Panc1 (cell line): ENCODE measurements at regions not wholly inside any gene's neighbourhood (a gene's known extent, or its start where the extent isn't known, plus 50 kb on each side); places are given as distances from the start of the nearest gene placed in this dataset.

Experiments
- ATAC-seq: fragments of 200-7000 bp; cut with Tn5 transposase; 2 replicates; pipeline ENCODE4 v1.9.1; 2020; ENCODE audit warnings: mild to moderate bottlenecking, moderate library complexity
- BruUV-seq: library from RNA; stranded (reverse); fragments of 400-500 nt; replicated peaks from 2 replicates; lab custom pipeline; 2021; lab: Mats Ljungman, UMichigan
- CTCF ChIA-PET: fragments of 300-600 bp; sonication (Branson Sonifier 250); formaldehyde crosslinking; loops from one replicate; lab custom pipeline; 2022; ENCODE audit warnings: antibody characterized with exemption; lab: Charles Lee
- POLR2A ChIA-PET: fragments of 300-600 bp; sonication (Branson Sonifier 250); formaldehyde crosslinking; loops from one replicate; lab custom pipeline; 2022; ENCODE audit warnings: antibody characterized with exemption; lab: Charles Lee
- DNase-seq: peaks from one replicate; pipeline ENCODE4 v3.0.0-alpha.2; 2010; ENCODE audit warnings: low read depth, low spot score
- H3K27ac ChIP-seq: 2 replicates; pipeline ENCODE4 v1.5.1; 2011; ENCODE audit warnings: mild to moderate bottlenecking, low read length, inconsistent platforms
- H3K27me3 ChIP-seq: fragments of 200-500 bp; sonication (Bioruptor generic); 2 replicates; pipeline ENCODE4 v1.6.0; 2014; ENCODE audit warnings: low read length, inconsistent platforms; ENCODE audit not compliant: control insufficient read depth, insufficient read depth
- H3K36me3 ChIP-seq: fragments of 200-500 bp; sonication (Bioruptor generic); 2 replicates; pipeline ENCODE4 v1.5.1; 2014; ENCODE audit warnings: inconsistent platforms, mild to moderate bottlenecking, low read length, moderate library complexity; ENCODE audit not compliant: control insufficient read depth, insufficient read depth
- H3K4me1 ChIP-seq: 2 replicates; pipeline ENCODE4 v1.5.1; 2011; ENCODE audit warnings: inconsistent platforms, mild to moderate bottlenecking, low read length, moderate library complexity; ENCODE audit not compliant: control insufficient read depth, insufficient read depth
- H3K4me3 ChIP-seq, 2 experiments: 2 replicates each; pipeline ENCODE4 v1.5.1; 2011 to 2012; ENCODE audit warnings: low read depth in 2 of 2, low read length in 2 of 2, mild to moderate bottlenecking in 2 of 2, inconsistent platforms in 1 of 2, moderate library complexity in 1 of 2
- H3K9me3 ChIP-seq: fragments of 200-500 bp; sonication (Bioruptor generic); 2 replicates; pipeline ENCODE4 v1.5.1; 2014; ENCODE audit warnings: low read depth, mild to moderate bottlenecking, inconsistent platforms, low read length, moderate library complexity; ENCODE audit not compliant: control insufficient read depth, insufficient read depth
- POLR2AphosphoS5 ChIP-seq: IDR thresholded peaks from 2 replicates; pipeline ENCODE4 v1.6.1; 2012; ENCODE audit warnings: mild to moderate bottlenecking, low read depth, low read length, moderate library complexity
- SIN3A ChIP-seq: IDR thresholded peaks from 2 replicates; pipeline ENCODE4 v1.6.1; 2012; ENCODE audit warnings: low read depth, mild to moderate bottlenecking, low read length, moderate library complexity, borderline replicate concordance; ENCODE audit not compliant: insufficient read depth
- TCF7L2 ChIP-seq: IDR thresholded peaks from 2 replicates; pipeline ENCODE4 v1.6.1; 2011; ENCODE audit warnings: mild to moderate bottlenecking, low read depth, low read length, inconsistent platforms
- in situ Hi-C: cut with HindIII; loops from 2 replicates; pipeline ENCODE4 v1.10.0; 2016; ENCODE audit warnings: low sequenced_read_pairs, low pct_unique_long_range_greater_than_20kb
- intact Hi-C: fragments of 100-400 bp; cut with micrococcal nuclease; formaldehyde crosslinking; loops from one replicate; pipeline ENCODE4 v1.10.0; 2022; ENCODE audit not compliant: unreplicated experiment
- TF ChIP-seq, protein P1 (sequence below), 2 experiments: IDR thresholded peaks; 2 replicates each; pipeline ENCODE4 v1.6.1; 2011 to 2012; ENCODE audit warnings: low read depth in 2 of 2, control low read depth in 1 of 2, low read length in 1 of 2, mild to moderate bottlenecking in 1 of 2, moderate library complexity in 1 of 2; ENCODE audit not compliant: insufficient read depth in 1 of 2
- TF ChIP-seq, protein P2 (sequence below): fragments of 450-650 bp; IDR thresholded peaks from 2 replicates; pipeline ENCODE4 v1.5.1; 2017; ENCODE audit warnings: mild to moderate bottlenecking

GRCh38 chr21:24945910-24946309 lies 661.4 kb downstream of the MRPL39 start:
- H3K4me1 ChIP-seq = no peaks in the 10 kb centered on the region
- no peaks in the 10 kb centered on the region for H3K27me3 ChIP-seq
- DNase-seq = no peak
- intact Hi-C loops (no loop called here), in situ Hi-C loops (no loop called here)
- BruUV-seq = no TSS peak
- ChIA-PET CTCF (no interaction called here), POLR2A (no interaction called here)
- TF ChIP-seq TCF7L2 (no peak), POLR2AphosphoS5 (no peak), SIN3A (no peak)
- TF ChIP-seq, protein P1, sequence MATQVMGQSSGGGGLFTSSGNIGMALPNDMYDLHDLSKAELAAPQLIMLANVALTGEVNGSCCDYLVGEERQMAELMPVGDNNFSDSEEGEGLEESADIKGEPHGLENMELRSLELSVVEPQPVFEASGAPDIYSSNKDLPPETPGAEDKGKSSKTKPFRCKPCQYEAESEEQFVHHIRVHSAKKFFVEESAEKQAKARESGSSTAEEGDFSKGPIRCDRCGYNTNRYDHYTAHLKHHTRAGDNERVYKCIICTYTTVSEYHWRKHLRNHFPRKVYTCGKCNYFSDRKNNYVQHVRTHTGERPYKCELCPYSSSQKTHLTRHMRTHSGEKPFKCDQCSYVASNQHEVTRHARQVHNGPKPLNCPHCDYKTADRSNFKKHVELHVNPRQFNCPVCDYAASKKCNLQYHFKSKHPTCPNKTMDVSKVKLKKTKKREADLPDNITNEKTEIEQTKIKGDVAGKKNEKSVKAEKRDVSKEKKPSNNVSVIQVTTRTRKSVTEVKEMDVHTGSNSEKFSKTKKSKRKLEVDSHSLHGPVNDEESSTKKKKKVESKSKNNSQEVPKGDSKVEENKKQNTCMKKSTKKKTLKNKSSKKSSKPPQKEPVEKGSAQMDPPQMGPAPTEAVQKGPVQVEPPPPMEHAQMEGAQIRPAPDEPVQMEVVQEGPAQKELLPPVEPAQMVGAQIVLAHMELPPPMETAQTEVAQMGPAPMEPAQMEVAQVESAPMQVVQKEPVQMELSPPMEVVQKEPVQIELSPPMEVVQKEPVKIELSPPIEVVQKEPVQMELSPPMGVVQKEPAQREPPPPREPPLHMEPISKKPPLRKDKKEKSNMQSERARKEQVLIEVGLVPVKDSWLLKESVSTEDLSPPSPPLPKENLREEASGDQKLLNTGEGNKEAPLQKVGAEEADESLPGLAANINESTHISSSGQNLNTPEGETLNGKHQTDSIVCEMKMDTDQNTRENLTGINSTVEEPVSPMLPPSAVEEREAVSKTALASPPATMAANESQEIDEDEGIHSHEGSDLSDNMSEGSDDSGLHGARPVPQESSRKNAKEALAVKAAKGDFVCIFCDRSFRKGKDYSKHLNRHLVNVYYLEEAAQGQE (IDR thresholded peaks at IDR 0.05; ENCODE audit: insufficient read depth in 1 of 2, low read depth in 2 of 2, low read length in 1 of 2) = no peak
- TF ChIP-seq, protein P2, sequence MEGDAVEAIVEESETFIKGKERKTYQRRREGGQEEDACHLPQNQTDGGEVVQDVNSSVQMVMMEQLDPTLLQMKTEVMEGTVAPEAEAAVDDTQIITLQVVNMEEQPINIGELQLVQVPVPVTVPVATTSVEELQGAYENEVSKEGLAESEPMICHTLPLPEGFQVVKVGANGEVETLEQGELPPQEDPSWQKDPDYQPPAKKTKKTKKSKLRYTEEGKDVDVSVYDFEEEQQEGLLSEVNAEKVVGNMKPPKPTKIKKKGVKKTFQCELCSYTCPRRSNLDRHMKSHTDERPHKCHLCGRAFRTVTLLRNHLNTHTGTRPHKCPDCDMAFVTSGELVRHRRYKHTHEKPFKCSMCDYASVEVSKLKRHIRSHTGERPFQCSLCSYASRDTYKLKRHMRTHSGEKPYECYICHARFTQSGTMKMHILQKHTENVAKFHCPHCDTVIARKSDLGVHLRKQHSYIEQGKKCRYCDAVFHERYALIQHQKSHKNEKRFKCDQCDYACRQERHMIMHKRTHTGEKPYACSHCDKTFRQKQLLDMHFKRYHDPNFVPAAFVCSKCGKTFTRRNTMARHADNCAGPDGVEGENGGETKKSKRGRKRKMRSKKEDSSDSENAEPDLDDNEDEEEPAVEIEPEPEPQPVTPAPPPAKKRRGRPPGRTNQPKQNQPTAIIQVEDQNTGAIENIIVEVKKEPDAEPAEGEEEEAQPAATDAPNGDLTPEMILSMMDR = no peak
- no peak overlapping the region for H3K27ac ChIP-seq
- no peaks in the 10 kb centered on the region for H3K9me3 ChIP-seq
- H3K36me3 ChIP-seq = no peaks in the 10 kb centered on the region
- no peak for ATAC-seq
- no peak overlapping the region for H3K4me3 ChIP-seq

DNA sequence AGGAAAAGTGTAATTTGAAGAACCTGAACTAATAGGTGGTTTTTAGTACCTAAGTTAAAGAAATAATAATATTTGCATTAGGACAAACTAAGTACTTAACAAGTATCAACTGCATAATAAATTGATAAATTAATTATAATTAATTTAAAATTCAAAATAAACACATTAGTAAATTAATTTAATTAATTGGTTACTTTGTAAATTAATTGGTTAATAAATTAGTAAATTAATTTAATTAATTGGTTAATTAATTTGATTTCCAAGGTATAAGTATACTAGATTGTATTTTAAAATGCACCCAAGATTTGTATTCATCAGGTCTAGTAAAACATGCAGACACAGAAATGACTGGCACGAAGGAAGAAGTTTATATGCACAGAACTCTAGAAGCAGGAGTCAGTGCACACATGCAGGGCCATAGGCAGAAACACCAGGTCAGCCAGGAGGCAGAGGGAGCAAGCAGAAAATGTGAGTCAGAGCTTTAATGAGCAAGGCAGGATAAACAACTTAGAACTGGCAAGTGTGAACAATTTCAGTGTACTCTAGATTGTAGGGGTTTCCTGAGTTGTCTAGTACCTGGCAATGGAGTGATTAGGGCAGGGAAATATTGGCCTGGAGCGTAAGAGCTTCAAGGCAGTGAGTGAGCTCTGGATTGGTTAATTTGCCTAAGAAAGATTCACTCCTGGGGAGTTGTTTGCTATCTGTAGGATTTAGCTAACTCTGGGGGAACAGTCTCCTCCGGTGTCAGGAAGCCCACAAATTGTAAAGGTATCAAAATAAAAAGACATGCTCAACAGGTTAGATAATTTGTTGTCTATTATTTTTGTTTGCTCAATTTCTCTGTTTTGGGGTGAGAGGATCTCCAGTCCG lies 665.7 kb downstream of the MRPL39 start:
- no peaks in the 10 kb centered on the region for H3K36me3 ChIP-seq
- no peak for DNase-seq
- H3K27ac ChIP-seq = no peak overlapping the region
- H3K4me1 ChIP-seq = no peaks in the 10 kb centered on the region
- no peaks in the 10 kb centered on the region for H3K27me3 ChIP-seq
- H3K9me3 ChIP-seq = no peaks in the 10 kb centered on the region
- intact Hi-C loops (no loop called here), in situ Hi-C loops (no loop called here)
- H3K4me3 ChIP-seq = no peak overlapping the region
- CTCF ChIA-PET = no interaction called here
- ATAC-seq = peak; percentile 62
- TF ChIP-seq, protein P2 = no peak
- no peak for TF ChIP-seq TCF7L2
- POLR2A ChIA-PET = no interaction called here
- no TSS peak for BruUV-seq
